Right ventricle myocardium superior (tissue), 1 donor: ENCODE measurements at regions not wholly inside any gene's neighbourhood (a gene's known extent, or its start where the extent isn't known, plus 50 kb on each side); places are given as distances from the start of the nearest gene placed in this dataset.

Source experiments
- ATAC-seq: fragments of 200-7000 bp; cut with Tn5 transposase; one replicate; pipeline ENCODE4 v1.9.1; 2020; ENCODE audit warnings: mild to moderate bottlenecking; ENCODE audit not compliant: poor library complexity
- DNase-seq: peaks from one replicate; pipeline ENCODE4 v3.0.0-alpha.2; 2020
- intact Hi-C: fragments of 100-400 bp; cut with DNase I; formaldehyde crosslinking; loops from one replicate; pipeline ENCODE4 v1.11.2; 2022
- donor health status: DM: no; HTN: yes; CAD: no; lungs with severe emphysema.

- DNase-seq = no peak
- intact Hi-C loops = no loop called here
- ATAC-seq = no peak
Observed at GRCh38 chr1:112793631-112794565, 78.8 kb upstream of the PPM1J start.

- no peak for ATAC-seq
- intact Hi-C loops = no loop called here
Observed at GRCh38 chr1:112791723-112792104, 76.6 kb upstream of the PPM1J start.

GRCh38 chr1:112790920-112791722 is 76.0 kb upstream of the PPM1J start:
- intact Hi-C loops = no loop called here
- DNase-seq = no peak
- no peak for ATAC-seq

More at GRCh38 chr1:112791723-112792104, 76.6 kb upstream of the PPM1J start:
- DNase-seq = no peak

GRCh38 chr1:112788561-112788960 is 73.4 kb upstream of the PPM1J start:
- intact Hi-C loops = no loop called here
- ATAC-seq (no peak), DNase-seq (no peak)

GRCh38 chr1:112788054-112788453 is 72.9 kb upstream of the PPM1J start:
- intact Hi-C loops = no loop called here

GRCh38 chr1:112783059-112783458 is 67.9 kb upstream of the PPM1J start:
- DNase-seq = no peak
- no peak for ATAC-seq
- intact Hi-C loops = no loop called here

More at GRCh38 chr1:112788054-112788453, 72.9 kb upstream of the PPM1J start:
- ATAC-seq (no peak), DNase-seq (no peak)

- no peak for ATAC-seq
Observed at GRCh38 chr1:112779665-112780526, 64.8 kb upstream of the PPM1J start.

GRCh38 chr1:112778137-112778536 is 63.0 kb upstream of the PPM1J start:
- ATAC-seq = no peak
- intact Hi-C loops = no loop called here
- DNase-seq = no peak

More at GRCh38 chr1:112779665-112780526, 64.8 kb upstream of the PPM1J start:
- intact Hi-C loops = no loop called here
- no peak for DNase-seq

GRCh38 chr1:112776688-112777087 is 61.6 kb upstream of the PPM1J start:
- no peak for DNase-seq
- no peak for ATAC-seq
- intact Hi-C loops = no loop called here

- intact Hi-C loops = no loop called here
- DNase-seq (no peak), ATAC-seq (no peak)
Observed at GRCh38 chr1:112772781-112773180, 57.6 kb upstream of the PPM1J start.

GRCh38 chr1:112770724-112771123 is 55.6 kb upstream of the PPM1J start:
- intact Hi-C loops = no loop called here
- no peak for ATAC-seq

GRCh38 chr1:112769611-112770010 is 54.5 kb upstream of the PPM1J start:
- intact Hi-C loops = no loop called here
- ATAC-seq (no peak), DNase-seq (no peak)

More at GRCh38 chr1:112770724-112771123, 55.6 kb upstream of the PPM1J start:
- no peak for DNase-seq

GRCh38 chr1:112767646-112768045 is 52.5 kb upstream of the PPM1J start:
- intact Hi-C loops = no loop called here
- no peak for ATAC-seq
- DNase-seq = no peak
